Glutamatergic neuron (in vitro differentiated cells): ENCODE measurements at regions not wholly inside any gene's neighbourhood (a gene's known extent, or its start where the extent isn't known, plus 50 kb on each side); places are given as distances from the start of the nearest gene placed in this dataset.

Experiments
- DNase-seq: peaks from one replicate; pipeline ENCODE4 v3.0.0; 2022
- H3K27ac Mint-ChIP-seq: one replicate; pipeline ENCODE4 v1.8.0; 2020; ENCODE audit warnings: mild to moderate bottlenecking, mixed read lengths, inconsistent platforms; ENCODE audit not compliant: unreplicated experiment
- H3K27me3 Mint-ChIP-seq: one replicate; pipeline ENCODE4 v1.8.0; 2020; ENCODE audit warnings: mild to moderate bottlenecking, moderate library complexity, mixed read lengths, inconsistent platforms; ENCODE audit not compliant: unreplicated experiment
- H3K36me3 Mint-ChIP-seq: one replicate; pipeline ENCODE4 v1.8.0; 2020; ENCODE audit warnings: mild to moderate bottlenecking, mixed read lengths, inconsistent platforms; ENCODE audit not compliant: unreplicated experiment
- H3K4me1 Mint-ChIP-seq: one replicate; pipeline ENCODE4 v1.8.0; 2020; ENCODE audit warnings: mild to moderate bottlenecking, low read depth, mixed read lengths, inconsistent platforms; ENCODE audit not compliant: unreplicated experiment
- H3K4me3 Mint-ChIP-seq: one replicate; pipeline ENCODE4 v1.8.0; 2020; ENCODE audit warnings: mild to moderate bottlenecking, mixed read lengths, inconsistent platforms; ENCODE audit not compliant: unreplicated experiment
- H3K9me3 Mint-ChIP-seq: one replicate; pipeline ENCODE4 v1.8.0; 2020; ENCODE audit warnings: mild to moderate bottlenecking, moderate library complexity, mixed read lengths, inconsistent platforms; ENCODE audit not compliant: unreplicated experiment
- CTCF ChIP-seq: fragments of 200-600 bp; sonication (generic); IDR thresholded peaks from one replicate; pipeline ENCODE4 v1.5.0; 2021; ENCODE audit not compliant: partially characterized antibody, unreplicated experiment

DNA sequence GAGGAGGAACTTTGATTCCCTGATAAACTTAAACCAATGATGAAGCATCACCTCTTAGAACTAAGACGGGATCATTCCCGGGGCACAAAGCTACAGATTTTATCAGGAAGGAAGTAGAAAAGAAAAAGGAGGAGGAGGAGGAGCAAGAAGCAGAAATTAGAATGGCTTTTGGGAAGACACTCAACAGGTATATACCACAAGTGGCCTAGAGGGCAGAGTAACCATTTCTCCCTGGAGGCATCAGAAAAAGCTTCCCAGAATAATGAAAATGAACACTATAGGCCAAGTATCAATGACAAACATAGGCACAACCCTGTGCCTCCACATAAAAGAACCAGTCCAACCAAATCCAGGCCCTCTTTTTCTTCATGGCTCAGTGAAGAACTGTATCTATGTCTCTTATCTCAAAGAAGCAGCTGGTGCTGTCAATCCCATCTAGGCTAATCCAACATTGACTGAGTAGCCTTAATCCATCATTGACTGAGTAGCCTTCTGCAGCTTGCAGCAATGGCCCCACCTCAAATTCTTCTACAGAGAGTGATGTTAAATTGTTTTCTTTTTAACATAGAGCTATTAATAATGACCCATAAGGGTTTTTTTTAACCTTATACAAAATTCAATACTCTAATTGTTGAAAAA is 178.8 kb upstream of the KIF2A start:
- TF ChIP-seq CTCF: no peak
- Mint-ChIP-seq H3K27ac (no peak overlapping the region), H3K4me3 (no peak overlapping the region), H3K4me1 (no peaks in the 10 kb centered on the region), H3K27me3 (no peaks in the 10 kb centered on the region), H3K9me3 (no peaks in the 10 kb centered on the region), H3K36me3 (no peaks in the 10 kb centered on the region)
- DNase-seq: no peak

DNA sequence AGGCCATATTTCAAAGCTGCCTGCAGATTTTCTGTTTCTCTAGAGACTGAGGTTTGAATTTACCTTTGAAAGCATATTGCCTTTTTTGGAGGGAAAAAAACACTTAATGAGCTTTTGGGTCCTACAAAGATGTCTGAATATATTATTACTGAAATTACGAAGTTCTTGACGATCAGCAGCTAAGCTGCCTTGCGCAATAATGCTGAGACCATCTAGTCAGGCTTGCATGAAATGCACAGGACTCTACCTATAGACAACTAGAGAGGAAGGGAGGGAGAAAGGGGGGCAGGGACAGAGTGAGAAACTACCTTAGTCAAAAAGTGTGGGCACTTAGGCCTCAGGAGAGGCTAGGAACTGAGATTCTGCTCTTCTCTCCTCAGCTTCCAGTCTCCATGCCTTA is 175.9 kb upstream of the KIF2A start:
- no peak for TF ChIP-seq CTCF

DNA sequence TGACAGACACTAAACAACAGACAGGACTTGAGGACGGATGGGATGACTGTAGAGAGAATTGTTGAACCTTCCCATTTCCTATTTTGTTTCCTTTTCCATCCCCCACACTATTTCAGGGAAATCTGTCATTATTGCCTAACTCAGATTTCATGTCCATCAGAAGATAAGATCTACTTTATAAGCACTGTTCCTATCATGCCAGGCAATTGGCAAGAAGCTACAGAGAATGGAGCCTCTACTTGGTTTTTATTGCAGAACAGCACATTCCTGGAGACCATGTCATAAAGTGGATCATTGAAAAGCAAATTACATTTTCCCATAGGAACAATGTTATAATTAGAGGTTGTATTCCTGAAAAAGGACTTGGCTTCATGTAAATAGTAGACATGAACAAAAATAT is 173.7 kb upstream of the KIF2A start:
- no peak overlapping the region for H3K4me3 Mint-ChIP-seq
- H3K4me1 Mint-ChIP-seq: no peaks in the 10 kb centered on the region
- H3K27me3 Mint-ChIP-seq: no peaks in the 10 kb centered on the region
- no peak overlapping the region for H3K27ac Mint-ChIP-seq
- no peaks in the 10 kb centered on the region for H3K36me3 Mint-ChIP-seq
- no peak for TF ChIP-seq CTCF
- no peaks in the 10 kb centered on the region for H3K9me3 Mint-ChIP-seq
- no peak for DNase-seq

More for the DNA sequence above, 175.9 kb upstream of the KIF2A start:
- DNase-seq: no peak
- no peak overlapping the region for H3K27ac Mint-ChIP-seq
- no peak overlapping the region for H3K4me3 Mint-ChIP-seq
- H3K9me3 Mint-ChIP-seq: no peaks in the 10 kb centered on the region
- H3K36me3 Mint-ChIP-seq: no peaks in the 10 kb centered on the region
- H3K4me1 Mint-ChIP-seq: no peaks in the 10 kb centered on the region
- no peaks in the 10 kb centered on the region for H3K27me3 Mint-ChIP-seq

GRCh38 chr5:62133426-62133825 is 172.6 kb upstream of the KIF2A start:
- no peaks in the 10 kb centered on the region for H3K27me3 Mint-ChIP-seq
- no peak for DNase-seq
- H3K9me3 Mint-ChIP-seq: no peaks in the 10 kb centered on the region
- no peak overlapping the region for H3K27ac Mint-ChIP-seq
- H3K4me1 Mint-ChIP-seq: no peaks in the 10 kb centered on the region
- TF ChIP-seq CTCF: no peak
- H3K36me3 Mint-ChIP-seq: no peaks in the 10 kb centered on the region
- H3K4me3 Mint-ChIP-seq: no peak overlapping the region

DNA sequence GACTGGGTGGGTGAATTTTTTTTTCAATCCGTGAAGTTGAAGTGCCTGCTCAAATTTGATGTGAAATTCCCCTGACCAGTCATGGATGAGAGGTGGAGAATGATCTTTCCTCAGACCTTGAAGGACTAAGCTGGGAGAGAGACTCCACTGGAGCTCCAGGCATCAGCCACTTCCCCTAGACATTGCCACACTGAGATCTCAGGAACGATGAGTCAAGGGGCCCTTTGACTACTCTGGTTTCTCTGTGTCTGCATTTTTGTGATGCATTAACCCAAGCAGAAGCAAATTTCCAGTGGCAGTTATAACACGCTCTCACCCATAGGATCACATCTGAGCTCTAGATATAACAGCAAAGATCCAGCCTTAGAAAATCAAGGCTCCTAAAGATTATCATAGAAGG is 171.2 kb upstream of the KIF2A start:
- H3K36me3 Mint-ChIP-seq: no peaks in the 10 kb centered on the region
- DNase-seq: no peak
- no peak overlapping the region for H3K27ac Mint-ChIP-seq
- no peak for TF ChIP-seq CTCF
- H3K4me3 Mint-ChIP-seq: no peak overlapping the region
- no peaks in the 10 kb centered on the region for H3K9me3 Mint-ChIP-seq
- peaks cover 1% of the 10 kb centered on the region for H3K4me1 Mint-ChIP-seq
- peaks cover 2% of the 10 kb centered on the region for H3K27me3 Mint-ChIP-seq
